ENCODE measurements at regions not wholly inside any gene's neighbourhood (a gene's known extent, or its start where the extent isn't known, plus 50 kb on each side); places are given as distances from the start of the nearest gene placed in this dataset.

DNA sequence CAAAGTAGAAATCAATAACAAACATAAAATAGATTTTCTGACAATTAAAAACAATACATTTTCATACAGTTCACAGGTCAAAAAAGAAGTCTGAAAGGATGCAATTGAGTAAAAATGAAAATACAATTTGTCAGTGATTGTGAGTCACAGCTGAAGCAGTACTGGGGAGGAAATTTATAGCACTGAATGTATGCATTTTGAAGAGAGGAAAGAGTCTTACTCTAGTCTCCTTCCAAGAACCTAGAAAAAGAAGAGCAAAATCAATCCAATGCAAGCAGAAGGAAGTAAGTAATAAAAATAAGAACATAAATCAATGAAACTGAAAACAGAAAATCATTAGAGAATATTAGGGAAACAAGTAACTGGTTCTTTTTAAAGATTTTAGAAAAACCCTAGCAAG is 507.2 kb upstream of the IGFBP3 start (continued):
- no peak for TF ChIP-seq ZNF462 (CRISPR knock-in tag; IDR thresholded peaks at IDR 0.05)
- TF ChIP-seq JUNB (IDR thresholded peaks at IDR 0.05; ENCODE audit: unreplicated experiment), result no peak

- Mint-ChIP-seq H3K4me1 (no peaks in the 10 kb centered on the region), H3K27ac (no peak overlapping the region), H3K4me3 (no peak overlapping the region), H3K36me3 (ENCODE audit: low read depth) (no peaks in the 10 kb centered on the region; the same call in 2 of the 3 replicates), H3K9me3 (peaks cover 4% of the 10 kb centered on the region; the same call in 2 of the 3 replicates), H3K27me3 (ENCODE audit: insufficient read depth, low read depth, poor library complexity) (no peaks in the 10 kb centered on the region)
- ATAC-seq (no peak), DNase-seq (ENCODE audit: low spot score) (no peak)
- Histone ChIP-seq H3K9me2 (ENCODE audit: insufficient read depth) (no peaks in the 10 kb centered on the region), H3K36me3 (ENCODE audit: insufficient read depth) (no peaks in the 10 kb centered on the region), H2AFZ (no peak overlapping the region), H3K27ac (ENCODE audit: low read depth) (no peak overlapping the region), H4K20me1 (replicated peaks; ENCODE audit: insufficient read depth) (no peaks in the 10 kb centered on the region), H3K4me1 (ENCODE audit: insufficient read depth) (no peaks in the 10 kb centered on the region), H3K79me2 (replicated peaks; ENCODE audit: insufficient read depth) (no peaks in the 10 kb centered on the region), H3K27me3 (ENCODE audit: insufficient read depth) (no peaks in the 10 kb centered on the region), H3F3A (replicated peaks; ENCODE audit: low read depth) (no peaks in the 10 kb centered on the region), H3K4me2 (no peak overlapping the region), H3K4me3 (no peak overlapping the region)
- TF ChIP-seq NANOG (IDR thresholded peaks at IDR 0.05; ENCODE audit: borderline replicate concordance), result no peak
- TF ChIP-seq EZH2 (IDR thresholded peaks at IDR 0.05; ENCODE audit: low read depth, unreplicated experiment), result no peak
- TF ChIP-seq CREB1 (CRISPR knock-in tag; IDR thresholded peaks at IDR 0.05; ENCODE audit: low read depth), result no peak
- TF ChIP-seq ZNF331 (CRISPR knock-in tag; IDR thresholded peaks at IDR 0.05; ENCODE audit: low read depth), result no peak
- TF ChIP-seq EZH2phosphoT487 (IDR thresholded peaks at IDR 0.05; ENCODE audit: unreplicated experiment), result no peak
- no peak for TF ChIP-seq REST (IDR thresholded peaks at IDR 0.05; ENCODE audit: unreplicated experiment)
- no peak for TF ChIP-seq ETS1 (IDR thresholded peaks at IDR 0.05)
- no peak for TF ChIP-seq STAT1 (IDR thresholded peaks at IDR 0.05; ENCODE audit: unreplicated experiment)
- no peak for TF ChIP-seq ZNF114 (CRISPR knock-in tag; IDR thresholded peaks at IDR 0.05)
- TF ChIP-seq POLR2AphosphoS5 (IDR thresholded peaks at IDR 0.05; ENCODE audit: low read depth), result no peak
These were observed 503.9 kb upstream of the IGFBP3 start for GRCh38 chr7:46424934-46425333.
